NB4 (cell line): ENCODE measurements at regions not wholly inside any gene's neighbourhood (a gene's known extent, or its start where the extent isn't known, plus 50 kb on each side); places are given as distances from the start of the nearest gene placed in this dataset.

ENCODE experiments used
- POLR2A ChIP-seq: IDR thresholded peaks from 2 replicates; pipeline ENCODE4 v1.6.1; 2011; ENCODE audit warnings: mild to moderate bottlenecking; ENCODE audit not compliant: insufficient read length; ENCODE audit errors: extremely low read depth
- TF ChIP-seq, protein P1 (sequence below): IDR thresholded peaks from one replicate; pipeline ENCODE4 v1.5.1; 2012; ENCODE audit warnings: low read depth, low read length
- TF ChIP-seq, protein P2 (sequence below): IDR thresholded peaks from 2 replicates; pipeline ENCODE4 v1.6.1; 2011; ENCODE audit warnings: low read depth, low read length

- TF ChIP-seq, protein P1, sequence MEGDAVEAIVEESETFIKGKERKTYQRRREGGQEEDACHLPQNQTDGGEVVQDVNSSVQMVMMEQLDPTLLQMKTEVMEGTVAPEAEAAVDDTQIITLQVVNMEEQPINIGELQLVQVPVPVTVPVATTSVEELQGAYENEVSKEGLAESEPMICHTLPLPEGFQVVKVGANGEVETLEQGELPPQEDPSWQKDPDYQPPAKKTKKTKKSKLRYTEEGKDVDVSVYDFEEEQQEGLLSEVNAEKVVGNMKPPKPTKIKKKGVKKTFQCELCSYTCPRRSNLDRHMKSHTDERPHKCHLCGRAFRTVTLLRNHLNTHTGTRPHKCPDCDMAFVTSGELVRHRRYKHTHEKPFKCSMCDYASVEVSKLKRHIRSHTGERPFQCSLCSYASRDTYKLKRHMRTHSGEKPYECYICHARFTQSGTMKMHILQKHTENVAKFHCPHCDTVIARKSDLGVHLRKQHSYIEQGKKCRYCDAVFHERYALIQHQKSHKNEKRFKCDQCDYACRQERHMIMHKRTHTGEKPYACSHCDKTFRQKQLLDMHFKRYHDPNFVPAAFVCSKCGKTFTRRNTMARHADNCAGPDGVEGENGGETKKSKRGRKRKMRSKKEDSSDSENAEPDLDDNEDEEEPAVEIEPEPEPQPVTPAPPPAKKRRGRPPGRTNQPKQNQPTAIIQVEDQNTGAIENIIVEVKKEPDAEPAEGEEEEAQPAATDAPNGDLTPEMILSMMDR = no peak
- no peak for TF ChIP-seq POLR2A
- TF ChIP-seq, protein P2, sequence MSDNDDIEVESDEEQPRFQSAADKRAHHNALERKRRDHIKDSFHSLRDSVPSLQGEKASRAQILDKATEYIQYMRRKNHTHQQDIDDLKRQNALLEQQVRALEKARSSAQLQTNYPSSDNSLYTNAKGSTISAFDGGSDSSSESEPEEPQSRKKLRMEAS = no peak
Observed at GRCh38 chr5:121055586-121055985, 591.5 kb downstream of the PRR16 start.
